ENCODE measurements at regions not wholly inside any gene's neighbourhood (a gene's known extent, or its start where the extent isn't known, plus 50 kb on each side); places are given as distances from the start of the nearest gene placed in this dataset.

DNA sequence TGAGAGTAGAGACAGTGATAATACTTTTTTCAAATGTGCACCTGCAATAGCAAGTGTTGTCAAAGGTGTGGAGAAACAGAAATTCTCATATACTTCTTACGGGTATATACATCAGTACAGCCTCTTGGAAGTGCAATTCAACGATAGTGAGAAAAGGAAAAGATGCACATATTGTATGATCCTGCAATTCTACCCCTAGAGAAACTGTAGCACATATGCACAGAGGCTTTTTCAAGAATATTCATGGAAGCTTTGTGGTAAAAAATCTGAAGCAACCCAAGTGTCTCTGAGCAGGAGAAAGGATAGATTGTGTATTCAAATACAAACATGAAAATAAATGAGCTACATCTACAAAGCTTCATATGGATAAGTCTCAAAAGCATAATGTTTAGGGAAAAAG lies 94.7 kb upstream of the PREP start:
- H3K27me3 ChIP-seq (ENCODE audit: low read length) = no peaks in the 10 kb centered on the region
- no peak overlapping the region for H3K4me2 ChIP-seq (ENCODE audit: low read depth, low read length, poor library complexity, severe bottlenecking)
- no peak overlapping the region for H3K9ac ChIP-seq (ENCODE audit: low read length)
- no peaks in the 10 kb centered on the region for H4K20me1 ChIP-seq (ENCODE audit: low read depth, low read length)
- H2AFZ ChIP-seq (ENCODE audit: low read depth, low read length, severe bottlenecking) = no peak overlapping the region
- no peaks in the 10 kb centered on the region for H3K79me2 ChIP-seq (ENCODE audit: insufficient read depth, low read length)
- TF ChIP-seq EZH2phosphoT487 (conservative IDR thresholded peaks at IDR 0.05; ENCODE audit: low read length) (no peak), CTCF (IDR thresholded peaks at IDR 0.05; ENCODE audit: insufficient read depth, low read length, poor library complexity, severe bottlenecking) (no peak)
- H3K9me3 ChIP-seq (ENCODE audit: insufficient read depth, low read length) = no peaks in the 10 kb centered on the region
- no peak overlapping the region for H3K4me3 ChIP-seq (ENCODE audit: insufficient read depth, low read length, poor library complexity, severe bottlenecking)
- H3K9me2 ChIP-seq (replicated peaks; ENCODE audit: insufficient read depth, low read length) = no peaks in the 10 kb centered on the region
- no peak overlapping the region for H3K27ac ChIP-seq (ENCODE audit: low read depth, low read length)
- no peaks in the 10 kb centered on the region for H3F3A ChIP-seq (ENCODE audit: insufficient read depth)
- no peaks in the 10 kb centered on the region for H3K36me3 ChIP-seq (ENCODE audit: low read length)

DNA sequence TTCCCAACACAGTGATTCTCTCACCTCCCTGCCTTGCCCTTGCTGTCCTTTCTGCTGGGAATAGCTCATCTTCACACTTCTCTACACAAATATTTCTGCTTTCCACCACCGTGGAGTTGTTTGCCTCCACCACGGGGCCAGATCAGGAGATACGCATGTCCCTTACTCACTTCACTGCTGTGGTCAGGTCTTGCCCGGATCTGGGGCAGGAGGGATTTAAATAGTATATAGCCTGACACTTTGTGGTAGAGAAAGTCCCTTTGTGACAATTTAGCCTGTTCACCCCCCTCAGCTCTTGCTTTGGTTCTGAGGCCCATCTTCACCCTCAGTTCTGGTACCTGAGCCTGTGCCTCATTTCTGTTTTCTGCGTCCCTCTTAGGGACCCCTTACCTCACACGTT lies 92.6 kb upstream of the PREP start:
- Histone ChIP-seq H3K4me2 (ENCODE audit: low read depth, low read length, poor library complexity, severe bottlenecking) (no peak overlapping the region), H3K9me3 (ENCODE audit: insufficient read depth, low read length) (no peaks in the 10 kb centered on the region), H3K27me3 (ENCODE audit: low read length) (no peaks in the 10 kb centered on the region), H2AFZ (ENCODE audit: low read depth, low read length, severe bottlenecking) (no peak overlapping the region), H3F3A (ENCODE audit: insufficient read depth) (no peaks in the 10 kb centered on the region), H3K9ac (ENCODE audit: low read length) (no peak overlapping the region), H3K36me3 (ENCODE audit: low read length) (no peaks in the 10 kb centered on the region), H3K27ac (ENCODE audit: low read depth, low read length) (no peak overlapping the region), H3K79me2 (ENCODE audit: insufficient read depth, low read length) (no peaks in the 10 kb centered on the region), H3K9me2 (replicated peaks; ENCODE audit: insufficient read depth, low read length) (no peaks in the 10 kb centered on the region), H3K4me3 (ENCODE audit: insufficient read depth, low read length, poor library complexity, severe bottlenecking) (no peak overlapping the region), H4K20me1 (ENCODE audit: low read depth, low read length) (no peaks in the 10 kb centered on the region)
- TF ChIP-seq CTCF (IDR thresholded peaks at IDR 0.05; ENCODE audit: insufficient read depth, low read length, poor library complexity, severe bottlenecking) = no peak
- no peak for TF ChIP-seq EZH2phosphoT487 (conservative IDR thresholded peaks at IDR 0.05; ENCODE audit: low read length)

DNA sequence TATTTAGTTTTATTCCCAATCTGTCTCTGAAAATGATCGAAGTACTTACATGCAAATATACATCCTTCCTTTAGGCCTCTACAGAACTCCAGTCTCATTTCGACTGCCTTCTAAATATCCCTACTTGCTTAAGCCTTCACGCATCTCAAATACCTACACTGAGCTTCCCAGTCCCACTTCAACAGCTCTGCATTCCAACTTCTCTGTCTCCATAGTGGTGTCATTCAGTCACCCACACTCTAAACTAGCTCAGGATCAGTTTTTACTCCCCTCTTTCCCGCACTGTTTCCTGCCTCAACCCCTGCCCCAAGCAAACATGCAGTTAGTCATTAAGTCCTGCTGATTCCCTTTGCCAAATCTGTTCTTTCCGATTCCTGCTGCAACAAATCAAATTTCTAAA lies 91.8 kb upstream of the PREP start:
- Histone ChIP-seq H3K9me3 (ENCODE audit: insufficient read depth, low read length) (no peaks in the 10 kb centered on the region), H3K4me3 (ENCODE audit: insufficient read depth, low read length, poor library complexity, severe bottlenecking) (no peak overlapping the region), H3K27me3 (ENCODE audit: low read length) (no peaks in the 10 kb centered on the region), H2AFZ (ENCODE audit: low read depth, low read length, severe bottlenecking) (no peak overlapping the region), H3K4me2 (ENCODE audit: low read depth, low read length, poor library complexity, severe bottlenecking) (no peak overlapping the region), H3K27ac (ENCODE audit: low read depth, low read length) (no peak overlapping the region), H3F3A (ENCODE audit: insufficient read depth) (no peaks in the 10 kb centered on the region), H4K20me1 (ENCODE audit: low read depth, low read length) (no peaks in the 10 kb centered on the region), H3K9me2 (replicated peaks; ENCODE audit: insufficient read depth, low read length) (no peaks in the 10 kb centered on the region), H3K9ac (ENCODE audit: low read length) (no peak overlapping the region), H3K79me2 (ENCODE audit: insufficient read depth, low read length) (no peaks in the 10 kb centered on the region), H3K36me3 (ENCODE audit: low read length) (no peaks in the 10 kb centered on the region)
- TF ChIP-seq EZH2phosphoT487 (conservative IDR thresholded peaks at IDR 0.05; ENCODE audit: low read length) (no peak), CTCF (IDR thresholded peaks at IDR 0.05; ENCODE audit: insufficient read depth, low read length, poor library complexity, severe bottlenecking) (no peak)

DNA sequence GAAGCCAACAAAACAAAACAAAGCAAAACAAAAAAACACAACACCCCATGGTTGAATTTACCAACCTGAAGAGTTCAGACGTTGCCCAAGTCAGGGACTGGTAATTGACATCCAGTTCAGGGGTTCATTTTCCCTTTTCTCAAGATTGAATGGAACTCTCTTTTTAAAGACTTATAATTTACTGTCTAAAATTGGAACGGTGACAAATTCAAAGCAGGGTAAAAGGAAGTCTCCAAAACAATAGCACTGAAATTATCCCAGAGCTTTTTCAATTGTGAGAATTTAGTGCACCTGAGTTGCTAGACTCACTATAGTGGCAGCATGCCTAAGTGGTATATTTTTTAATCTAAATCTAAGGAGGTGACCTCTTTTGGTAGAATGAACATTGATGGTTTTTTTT lies 90.9 kb upstream of the PREP start:
- Histone ChIP-seq H3F3A (ENCODE audit: insufficient read depth) (no peaks in the 10 kb centered on the region), H3K79me2 (ENCODE audit: insufficient read depth, low read length) (no peaks in the 10 kb centered on the region), H2AFZ (ENCODE audit: low read depth, low read length, severe bottlenecking) (no peak overlapping the region), H3K4me2 (ENCODE audit: low read depth, low read length, poor library complexity, severe bottlenecking) (no peak overlapping the region), H3K9me3 (ENCODE audit: insufficient read depth, low read length) (no peaks in the 10 kb centered on the region), H3K27me3 (ENCODE audit: low read length) (no peaks in the 10 kb centered on the region), H3K9me2 (replicated peaks; ENCODE audit: insufficient read depth, low read length) (no peaks in the 10 kb centered on the region), H3K27ac (ENCODE audit: low read depth, low read length) (no peak overlapping the region), H3K4me3 (ENCODE audit: insufficient read depth, low read length, poor library complexity, severe bottlenecking) (no peak overlapping the region), H4K20me1 (ENCODE audit: low read depth, low read length) (no peaks in the 10 kb centered on the region), H3K9ac (ENCODE audit: low read length) (no peak overlapping the region), H3K36me3 (ENCODE audit: low read length) (no peaks in the 10 kb centered on the region)
- TF ChIP-seq CTCF (IDR thresholded peaks at IDR 0.05; ENCODE audit: insufficient read depth, low read length, poor library complexity, severe bottlenecking) = no peak
- TF ChIP-seq EZH2phosphoT487 (conservative IDR thresholded peaks at IDR 0.05; ENCODE audit: low read length) = no peak
